ENCODE measurements at regions not wholly inside any gene's neighbourhood (a gene's known extent, or its start where the extent isn't known, plus 50 kb on each side); places are given as distances from the start of the nearest gene placed in this dataset.

- Mint-ChIP-seq H3K4me3 (ENCODE audit: unreplicated experiment) (no peak overlapping the region), H3K4me1 (ENCODE audit: low read depth, unreplicated experiment) (peaks cover 21% of the 10 kb centered on the region), H3K36me3 (ENCODE audit: unreplicated experiment) (no peaks in the 10 kb centered on the region), H3K27ac (ENCODE audit: unreplicated experiment) (peak overlapping the region; percentile 48), H3K27me3 (ENCODE audit: unreplicated experiment) (peaks cover 18% of the 10 kb centered on the region), H3K9me3 (ENCODE audit: unreplicated experiment) (peaks cover 9% of the 10 kb centered on the region)
- no peak for DNase-seq
- TF ChIP-seq CTCF (IDR thresholded peaks at IDR 0.05; ENCODE audit: partially characterized antibody, unreplicated experiment) = peak; percentile 23
These were observed 216.1 kb upstream of the ZMIZ1 start for GRCh38 chr10:78852466-78853240.

GRCh38 chr10:78853864-78854263 is 214.9 kb upstream of the ZMIZ1 start:
- TF ChIP-seq CTCF (IDR thresholded peaks at IDR 0.05; ENCODE audit: partially characterized antibody, unreplicated experiment) = no peak
- H3K4me1 Mint-ChIP-seq (ENCODE audit: low read depth, unreplicated experiment) = peaks cover 21% of the 10 kb centered on the region
- H3K4me3 Mint-ChIP-seq (ENCODE audit: unreplicated experiment) = no peak overlapping the region
- peaks cover 9% of the 10 kb centered on the region for H3K9me3 Mint-ChIP-seq (ENCODE audit: unreplicated experiment)
- peak overlapping the region; percentile 4 for H3K27ac Mint-ChIP-seq (ENCODE audit: unreplicated experiment)
- no peaks in the 10 kb centered on the region for H3K36me3 Mint-ChIP-seq (ENCODE audit: unreplicated experiment)
- no peak for DNase-seq
- H3K27me3 Mint-ChIP-seq (ENCODE audit: unreplicated experiment) = peaks cover 20% of the 10 kb centered on the region

GRCh38 chr10:78856421-78856820 is 212.3 kb upstream of the ZMIZ1 start:
- H3K9me3 Mint-ChIP-seq (ENCODE audit: unreplicated experiment) = peaks cover 8% of the 10 kb centered on the region
- peaks cover 19% of the 10 kb centered on the region for H3K4me1 Mint-ChIP-seq (ENCODE audit: low read depth, unreplicated experiment)
- no peak for DNase-seq
- no peak overlapping the region for H3K27ac Mint-ChIP-seq (ENCODE audit: unreplicated experiment)
- TF ChIP-seq CTCF (IDR thresholded peaks at IDR 0.05; ENCODE audit: partially characterized antibody, unreplicated experiment) = no peak
- no peak overlapping the region for H3K4me3 Mint-ChIP-seq (ENCODE audit: unreplicated experiment)
- peaks cover 12% of the 10 kb centered on the region for H3K27me3 Mint-ChIP-seq (ENCODE audit: unreplicated experiment)
- H3K36me3 Mint-ChIP-seq (ENCODE audit: unreplicated experiment) = no peaks in the 10 kb centered on the region

- no peak for DNase-seq
- H3K4me1 Mint-ChIP-seq (ENCODE audit: low read depth, unreplicated experiment) = peaks cover 11% of the 10 kb centered on the region
- H3K9me3 Mint-ChIP-seq (ENCODE audit: unreplicated experiment) = peaks cover 4% of the 10 kb centered on the region
- no peak for TF ChIP-seq CTCF (IDR thresholded peaks at IDR 0.05; ENCODE audit: partially characterized antibody, unreplicated experiment)
- no peak overlapping the region for H3K4me3 Mint-ChIP-seq (ENCODE audit: unreplicated experiment)
- no peaks in the 10 kb centered on the region for H3K36me3 Mint-ChIP-seq (ENCODE audit: unreplicated experiment)
- H3K27ac Mint-ChIP-seq (ENCODE audit: unreplicated experiment) = no peak overlapping the region
- H3K27me3 Mint-ChIP-seq (ENCODE audit: unreplicated experiment) = peaks cover 7% of the 10 kb centered on the region
These were observed 211.6 kb upstream of the ZMIZ1 start for GRCh38 chr10:78857193-78857592.

- peaks cover 7% of the 10 kb centered on the region for H3K27me3 Mint-ChIP-seq (ENCODE audit: unreplicated experiment)
These were observed 209.5 kb upstream of the ZMIZ1 start for GRCh38 chr10:78859266-78859665.

More at GRCh38 chr10:78859266-78859665, 209.5 kb upstream of the ZMIZ1 start:
- Mint-ChIP-seq H3K36me3 (ENCODE audit: unreplicated experiment) (no peaks in the 10 kb centered on the region), H3K27ac (ENCODE audit: unreplicated experiment) (no peak overlapping the region), H3K4me1 (ENCODE audit: low read depth, unreplicated experiment) (peaks cover 7% of the 10 kb centered on the region), H3K4me3 (ENCODE audit: unreplicated experiment) (no peak overlapping the region), H3K9me3 (ENCODE audit: unreplicated experiment) (peaks cover 2% of the 10 kb centered on the region)
- DNase-seq = no peak
- TF ChIP-seq CTCF (IDR thresholded peaks at IDR 0.05; ENCODE audit: partially characterized antibody, unreplicated experiment) = no peak
